B cell (primary cell): ENCODE measurements at regions not wholly inside any gene's neighbourhood (a gene's known extent, or its start where the extent isn't known, plus 50 kb on each side); places are given as distances from the start of the nearest gene placed in this dataset.
A peak's percentile ranks its signal among the peaks of the same experiment; 100 is the strongest.

Source experiments
- ATAC-seq: fragments of 200-7000 bp; cut with Tn5 transposase; one replicate; pipeline ENCODE4 v1.10.0; 2021; ENCODE audit warnings: low read depth, mild to moderate bottlenecking, moderate number of reproducible peaks, moderate library complexity
- CTCF ChIA-PET: fragments of 350-600 bp; sonication (Branson Sonifier 250); formaldehyde crosslinking; loops from one replicate; lab custom pipeline; 2021; ENCODE audit warnings: antibody characterized with exemption, inconsistent platforms; lab: Charles Lee
- POLR2A ChIA-PET: fragments of 350-600 bp; sonication (Branson Sonifier 250); formaldehyde crosslinking; loops from one replicate; lab custom pipeline; 2021; ENCODE audit warnings: antibody characterized with exemption; lab: Charles Lee
- DNase-seq: peaks from one replicate; pipeline ENCODE4 v3.0.0; 2013
- H2AFZ ChIP-seq: 2 replicates; pipeline ENCODE4 v1.6.1; 2012; ENCODE audit warnings: mild to moderate bottlenecking, low read depth, low read length; ENCODE audit not compliant: insufficient read depth, poor library complexity, severe bottlenecking
- H3K27ac ChIP-seq, 2 donors: 1 replicate in 1 of 2; 2 replicates in 1 of 2; pipeline ENCODE4 v1.5.1; 2012 to 2013; ENCODE audit warnings: low read length in 2 of 2, mild to moderate bottlenecking in 2 of 2, moderate library complexity in 1 of 2
- H3K27me3 ChIP-seq, 4 experiments: fragments of 200-600 bp in 1 of 4; sonication (generic) in 1 of 4; replicated peaks in 1 of 4; 1 replicate in 2 of 4; 2 replicates in 2 of 4; pipeline versions ENCODE4 v1.6.1 to v1.7.0; 2013 to 2016; ENCODE audit warnings: low read length in 3 of 4, mild to moderate bottlenecking in 2 of 4, mixed read lengths in 1 of 4, moderate library complexity in 1 of 4; ENCODE audit not compliant: insufficient read depth in 4 of 4, control insufficient read depth in 3 of 4; ENCODE audit errors: control extremely low read depth in 1 of 4
- H3K36me3 ChIP-seq, 2 experiments: replicated peaks in 1 of 2; 1 replicate in 1 of 2; 2 replicates in 1 of 2; pipeline versions ENCODE4 v1.6.1 to v1.7.1; 2013; ENCODE audit warnings: low read length in 1 of 2; ENCODE audit not compliant: insufficient read depth in 2 of 2, control insufficient read depth in 1 of 2; ENCODE audit errors: control extremely low read depth in 1 of 2, extremely low read depth in 1 of 2
- H3K4me1 ChIP-seq, 2 donors: fragments of 200-600 bp in 1 of 2; sonication (generic) in 1 of 2; 1 replicate in 1 of 2; 2 replicates in 1 of 2; pipeline versions ENCODE4 v1.5.1 to v1.6.1; 2013 to 2017; ENCODE audit warnings: low read length in 2 of 2; ENCODE audit not compliant: control insufficient read depth in 2 of 2, insufficient read depth in 2 of 2
- H3K4me2 ChIP-seq: replicated peaks from 2 replicates; pipeline ENCODE3; 2012; ENCODE audit warnings: mild to moderate bottlenecking, low read depth, low read length; ENCODE audit not compliant: poor library complexity, severe bottlenecking
- H3K4me3 ChIP-seq, 5 experiments: fragments of 200-600 bp in 1 of 5; sonication (generic) in 1 of 5; 1 replicate in 3 of 5; 2 replicates in 2 of 5; pipeline versions ENCODE4 v1.5.1 to v1.7.0; 2011 to 2016; ENCODE audit warnings: low read length in 4 of 5, mild to moderate bottlenecking in 4 of 5, low read depth in 2 of 5, control low read depth in 1 of 5, moderate library complexity in 1 of 5; ENCODE audit not compliant: insufficient read depth in 1 of 5; ENCODE audit errors: control extremely low read depth in 1 of 5, extremely low read depth in 1 of 5
- H3K79me2 ChIP-seq: fragments of 200-600 bp; sonication (generic); one replicate; pipeline ENCODE4 v1.6.0; 2016; ENCODE audit warnings: low read length; ENCODE audit not compliant: control insufficient read depth, insufficient read depth
- H3K9ac ChIP-seq: fragments of 200-600 bp; sonication (generic); 2 replicates; pipeline ENCODE4 v1.6.1; 2017; ENCODE audit warnings: mild to moderate bottlenecking, low read length, moderate library complexity
- H3K9me3 ChIP-seq, 3 donors: one replicate each; pipeline versions ENCODE4 v1.6.1 to v1.7.1; 2013; ENCODE audit warnings: low read length in 2 of 3; ENCODE audit not compliant: control insufficient read depth in 2 of 3, insufficient read depth in 1 of 3; ENCODE audit errors: control extremely low read depth in 1 of 3
- H4K20me1 ChIP-seq: 2 replicates; pipeline ENCODE4 v1.6.0; 2012; ENCODE audit warnings: mild to moderate bottlenecking, low read length; ENCODE audit not compliant: insufficient read depth, control insufficient read depth, poor library complexity, severe bottlenecking
- H3K27ac Mint-ChIP-seq: one replicate; pipeline ENCODE4 v1.8.0; 2021; ENCODE audit warnings: mixed read lengths
- H3K27me3 Mint-ChIP-seq: one replicate; pipeline ENCODE4 v1.8.0; 2021; ENCODE audit warnings: mixed read lengths
- H3K4me1 Mint-ChIP-seq: one replicate; pipeline ENCODE4 v1.8.0; 2021; ENCODE audit warnings: mixed read lengths
- H3K4me3 Mint-ChIP-seq: one replicate; pipeline ENCODE4 v1.8.0; 2021; ENCODE audit warnings: mixed read lengths
- H3K9me3 Mint-ChIP-seq: one replicate; pipeline ENCODE4 v1.8.0; 2022; ENCODE audit warnings: mixed read lengths; ENCODE audit not compliant: insufficient read depth
- CTCF ChIP-seq: fragments of 200-600 bp; IDR thresholded peaks from one replicate; pipeline ENCODE4 v1.8.0; 2022; ENCODE audit warnings: antibody characterized with exemption, mild to moderate bottlenecking
- EZH2 ChIP-seq: IDR thresholded peaks from 2 replicates; pipeline ENCODE4 v1.6.1; 2012; ENCODE audit warnings: borderline replicate concordance, low read depth, mild to moderate bottlenecking, moderate library complexity, low read length; ENCODE audit not compliant: insufficient read depth, poor library complexity, severe bottlenecking
- WGBS: methylation state at CpG from one replicate; pipeline ENCODE4 v1.1.5; 2013; ENCODE audit warnings: missing lambda C conversion rate; ENCODE audit not compliant: insufficient coverage; 5-methylcytosine and 5-hydroxymethylcytosine counted together
- intact Hi-C: fragments of 100-400 bp; cut with micrococcal nuclease; formaldehyde crosslinking; loops from one replicate; pipeline ENCODE4 v1.10.0; 2022

- H3K4me1 Mint-ChIP-seq, result peaks cover 19% of the 10 kb centered on the region
- peak overlapping the region; percentile 17 for H3K4me2 ChIP-seq
- H3K9ac ChIP-seq, result peak overlapping the region; percentile 23
- ATAC-seq (no peak), DNase-seq (peak; percentile 6)
- peaks cover 3% of the 10 kb centered on the region for H3K27me3 Mint-ChIP-seq
- H3K27ac ChIP-seq, result no peak overlapping the region
- H3K36me3 ChIP-seq, result no peaks in the 10 kb centered on the region
- H3K9me3 ChIP-seq, result no peaks in the 10 kb centered on the region
- TF ChIP-seq CTCF (no peak), EZH2 (no peak)
- H4K20me1 ChIP-seq, result no peaks in the 10 kb centered on the region
- no peak overlapping the region for H3K4me3 ChIP-seq
- ChIA-PET CTCF (no interaction called here), POLR2A (no interaction called here)
- H3K4me3 Mint-ChIP-seq, result no peak overlapping the region
- intact Hi-C loops, result no loop called here
- H3K79me2 ChIP-seq, result no peaks in the 10 kb centered on the region
- H2AFZ ChIP-seq, result no peak overlapping the region
- peaks cover 6 to 8% of the 10 kb centered on the region in 2 donors for H3K4me1 ChIP-seq
- no peaks in the 10 kb centered on the region for H3K9me3 Mint-ChIP-seq
- no peaks in the 10 kb centered on the region for H3K27me3 ChIP-seq
- WGBS, result 0% methylated on average over 3 of the region's 3 CpGs
- no peak overlapping the region for H3K27ac Mint-ChIP-seq
These were observed 247.3 kb upstream of the KCNH8 start for GRCh38 chr3:18900994-18901393.

GRCh38 chr3:18898911-18899310, 249.4 kb upstream of the KCNH8 start:
- no peak for TF ChIP-seq CTCF
- no peak for TF ChIP-seq EZH2
- DNase-seq, result no peak
- intact Hi-C loops, result no loop called here
- Mint-ChIP-seq H3K27ac (no peak overlapping the region), H3K9me3 (no peaks in the 10 kb centered on the region), H3K4me3 (no peak overlapping the region), H3K4me1 (peaks cover 19% of the 10 kb centered on the region), H3K27me3 (peaks cover 8% of the 10 kb centered on the region)
- ATAC-seq, result no peak
- no peaks in the 10 kb centered on the region for H3K79me2 ChIP-seq
- no CpG with 5 or more reads among the region's 1 CpG for WGBS
- H3K27ac ChIP-seq, result no peak overlapping the region
- ChIA-PET CTCF (no interaction called here), POLR2A (no interaction called here)
- H3K9ac ChIP-seq, result no peak overlapping the region
- H3K36me3 ChIP-seq, result no peaks in the 10 kb centered on the region
- H3K4me3 ChIP-seq, result no peak overlapping the region
- H2AFZ ChIP-seq, result no peak overlapping the region
- no peak overlapping the region for H3K4me2 ChIP-seq
- H3K27me3 ChIP-seq, result no peaks in the 10 kb centered on the region
- no peaks in the 10 kb centered on the region for H4K20me1 ChIP-seq
- peaks cover 0 to 1% (median 0%) of the 10 kb centered on the region in 3 donors for H3K9me3 ChIP-seq
- peaks cover 6 to 8% of the 10 kb centered on the region in 2 donors for H3K4me1 ChIP-seq
